A549 (cell line): ENCODE measurements at regions not wholly inside any gene's neighbourhood (a gene's known extent, or its start where the extent isn't known, plus 50 kb on each side); places are given as distances from the start of the nearest gene placed in this dataset.

ENCODE experiments used
- CTCF ChIP-seq: fragments of >200 bp; sonication (Bioruptor Twin); formaldehyde crosslinking; IDR thresholded peaks from 3 replicates; pipeline ENCODE4 v1.5.1; 2016
- HDAC2 ChIP-seq: fragments of 200-600 bp; sonication (generic); IDR thresholded peaks from 2 replicates; pipeline ENCODE4 v1.6.1; 2016
- NR3C1 ChIP-seq: fragments of >200 bp; sonication (Bioruptor Twin); formaldehyde crosslinking; IDR thresholded peaks from 3 replicates; pipeline ENCODE4 v1.6.1; 2017
- POLR2A ChIP-seq: IDR thresholded peaks from 2 replicates; pipeline ENCODE4 v1.6.1; 2012; ENCODE audit warnings: mild to moderate bottlenecking, low read length
- SREBF2 ChIP-seq: fragments of 450-650 bp; IDR thresholded peaks from 2 replicates; pipeline ENCODE4 v1.6.1; 2014; ENCODE audit warnings: mild to moderate bottlenecking, moderate library complexity

GRCh38 chr18:78521136-78521535 is 458.5 kb upstream of the SALL3 start:
- no peak for TF ChIP-seq SREBF2
- TF ChIP-seq NR3C1: no peak
- TF ChIP-seq POLR2A: no peak
- no peak for TF ChIP-seq CTCF
- no peak for TF ChIP-seq HDAC2
